Keratinocyte (primary cell): ENCODE measurements at regions not wholly inside any gene's neighbourhood (a gene's known extent, or its start where the extent isn't known, plus 50 kb on each side); places are given as distances from the start of the nearest gene placed in this dataset.

ENCODE experiments used
- DNase-seq: peaks from one replicate; pipeline ENCODE4 v3.0.0-alpha.2; 2011; ENCODE audit warnings: low read depth, missing footprints, low spot score
- FAIRE-seq: peaks from 2 replicates; lab custom pipeline; 2011; peaks lifted over from hg19 to GRCh38; lab: Jason Lieb, UNC
- H2AFZ ChIP-seq: 2 replicates; pipeline ENCODE4 v1.6.0; 2012; ENCODE audit warnings: low read length, control low read depth, inconsistent platforms; ENCODE audit not compliant: control insufficient read depth
- H3K27ac ChIP-seq: 2 replicates; pipeline ENCODE4 v1.5.1; 2011; ENCODE audit warnings: low read length; ENCODE audit not compliant: control insufficient read depth, insufficient read depth
- H3K27me3 ChIP-seq: 3 replicates; pipeline ENCODE4 v1.6.0; 2011; ENCODE audit warnings: low read length; ENCODE audit not compliant: control insufficient read depth, insufficient read depth; ENCODE audit errors: extremely low read depth
- H3K36me3 ChIP-seq, 2 experiments: 2 replicates in 1 of 2; 3 replicates in 1 of 2; pipeline ENCODE4 v1.5.1; 2011; ENCODE audit warnings: low read length in 2 of 2, mild to moderate bottlenecking in 1 of 2; ENCODE audit not compliant: control insufficient read depth in 2 of 2, insufficient read depth in 2 of 2; ENCODE audit errors: extremely low read depth in 1 of 2
- H3K4me1 ChIP-seq: 3 replicates; pipeline ENCODE4 v1.5.1; 2011; ENCODE audit warnings: low read length; ENCODE audit not compliant: control insufficient read depth, insufficient read depth; ENCODE audit errors: extremely low read depth
- H3K4me2 ChIP-seq: 3 replicates; pipeline ENCODE4 v1.6.0; 2011; ENCODE audit warnings: low read depth, low read length; ENCODE audit not compliant: control insufficient read depth, insufficient read depth; ENCODE audit errors: extremely low read depth
- H3K4me3 ChIP-seq, 3 experiments: fragments of 200-600 bp in 1 of 3; sonication (generic) in 1 of 3; 2 replicates in 2 of 3; 3 replicates in 1 of 3; pipeline ENCODE4 v1.5.1; 2011 to 2016; ENCODE audit warnings: low read length in 3 of 3, mild to moderate bottlenecking in 3 of 3, control low read depth in 2 of 3, inconsistent platforms in 1 of 3, low read depth in 1 of 3, mixed read lengths in 1 of 3, mixed run types in 1 of 3, moderate library complexity in 1 of 3; ENCODE audit not compliant: control insufficient read depth in 2 of 3, insufficient read depth in 2 of 3; ENCODE audit errors: extremely low read depth in 1 of 3
- H3K79me2 ChIP-seq: 2 replicates; pipeline ENCODE4 v1.6.0; 2012; ENCODE audit warnings: low read length; ENCODE audit not compliant: control insufficient read depth, insufficient read depth
- H3K9ac ChIP-seq: 3 replicates; pipeline ENCODE4 v1.6.0; 2011; ENCODE audit warnings: low read length; ENCODE audit not compliant: control insufficient read depth, insufficient read depth; ENCODE audit errors: extremely low read depth
- H3K9me1 ChIP-seq: 3 replicates; pipeline ENCODE4 v1.6.0; 2011; ENCODE audit warnings: low read length; ENCODE audit not compliant: control insufficient read depth, insufficient read depth; ENCODE audit errors: extremely low read depth
- H3K9me3 ChIP-seq: 2 replicates; pipeline ENCODE4 v1.5.1; 2012; ENCODE audit warnings: low read depth, low read length; ENCODE audit not compliant: control insufficient read depth
- H4K20me1 ChIP-seq: 3 replicates; pipeline ENCODE4 v1.6.0; 2011; ENCODE audit warnings: low read length; ENCODE audit not compliant: control insufficient read depth, insufficient read depth; ENCODE audit errors: extremely low read depth
- EZH2 ChIP-seq: IDR thresholded peaks from one replicate; pipeline ENCODE4 v1.6.1; 2012; ENCODE audit warnings: inconsistent platforms, mild to moderate bottlenecking, low read length, moderate library complexity
- dilution Hi-C: fragments of 300-500 bp; cut with MboI; formaldehyde crosslinking; loops from one replicate; pipeline ENCODE4 v1.7.0; 2020; ENCODE audit warnings: low sequenced_read_pairs; ENCODE audit not compliant: extremely low pct_ligation_motif_present
- TF ChIP-seq, protein P1 (sequence below), 3 experiments: IDR thresholded peaks in 1 of 3; conservative IDR thresholded peaks in 1 of 3; optimal IDR thresholded peaks in 1 of 3; 2 replicates in 2 of 3; 3 replicates in 1 of 3; pipeline versions ENCODE3 to v1.5.1; 2011; ENCODE audit warnings: low read length in 3 of 3, mild to moderate bottlenecking in 3 of 3, moderate library complexity in 2 of 3, control low read depth in 1 of 3, inconsistent platforms in 1 of 3; ENCODE audit not compliant: insufficient read depth in 2 of 3; ENCODE audit errors: extremely low read depth in 1 of 3

DNA sequence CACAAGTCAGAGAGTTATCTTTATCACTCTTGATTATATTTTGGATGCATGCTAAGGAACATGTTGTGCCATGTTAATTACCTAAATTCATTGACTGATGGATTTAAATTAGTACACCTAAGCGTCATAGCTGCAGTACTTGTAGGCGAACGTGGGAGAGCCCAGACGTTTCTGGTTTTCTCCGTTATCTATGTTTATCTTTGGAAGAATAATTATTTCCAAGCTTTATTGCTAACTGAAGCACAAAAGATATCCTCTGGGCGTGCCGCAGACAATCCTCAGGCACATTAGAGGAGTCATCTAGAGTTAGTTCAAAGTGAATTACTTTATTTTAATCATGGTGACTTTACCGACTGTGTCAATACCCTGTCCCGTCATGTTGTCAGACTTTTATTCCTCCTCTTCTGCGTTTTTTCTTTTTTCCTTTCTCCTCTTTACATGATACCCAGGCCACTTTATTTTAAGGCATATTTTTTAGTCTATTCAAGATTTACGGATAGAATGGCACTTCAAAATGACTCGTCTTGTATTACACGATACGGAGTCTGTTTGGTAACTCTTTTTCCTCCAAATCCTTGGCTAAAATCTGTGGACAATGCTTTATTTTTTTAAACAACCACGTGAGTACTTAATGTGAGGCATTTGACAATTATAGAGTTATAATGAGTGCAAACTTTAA, 632.0 kb upstream of the TENM3 start:
- TF ChIP-seq, protein P1, sequence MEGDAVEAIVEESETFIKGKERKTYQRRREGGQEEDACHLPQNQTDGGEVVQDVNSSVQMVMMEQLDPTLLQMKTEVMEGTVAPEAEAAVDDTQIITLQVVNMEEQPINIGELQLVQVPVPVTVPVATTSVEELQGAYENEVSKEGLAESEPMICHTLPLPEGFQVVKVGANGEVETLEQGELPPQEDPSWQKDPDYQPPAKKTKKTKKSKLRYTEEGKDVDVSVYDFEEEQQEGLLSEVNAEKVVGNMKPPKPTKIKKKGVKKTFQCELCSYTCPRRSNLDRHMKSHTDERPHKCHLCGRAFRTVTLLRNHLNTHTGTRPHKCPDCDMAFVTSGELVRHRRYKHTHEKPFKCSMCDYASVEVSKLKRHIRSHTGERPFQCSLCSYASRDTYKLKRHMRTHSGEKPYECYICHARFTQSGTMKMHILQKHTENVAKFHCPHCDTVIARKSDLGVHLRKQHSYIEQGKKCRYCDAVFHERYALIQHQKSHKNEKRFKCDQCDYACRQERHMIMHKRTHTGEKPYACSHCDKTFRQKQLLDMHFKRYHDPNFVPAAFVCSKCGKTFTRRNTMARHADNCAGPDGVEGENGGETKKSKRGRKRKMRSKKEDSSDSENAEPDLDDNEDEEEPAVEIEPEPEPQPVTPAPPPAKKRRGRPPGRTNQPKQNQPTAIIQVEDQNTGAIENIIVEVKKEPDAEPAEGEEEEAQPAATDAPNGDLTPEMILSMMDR (optimal IDR thresholded peaks at IDR 0.05 in 1 of 3, IDR thresholded peaks at IDR 0.05 in 1 of 3, conservative IDR thresholded peaks at IDR 0.05 in 1 of 3; ENCODE audit: extremely low read depth in 1 of 3, insufficient read depth in 2 of 3, low read length in 3 of 3) = no peak
- TF ChIP-seq EZH2 = no peak
- no peaks in the 10 kb centered on the region for H3K36me3 ChIP-seq
- no peak overlapping the region for H3K9ac ChIP-seq
- DNase-seq = no peak
- H3K9me3 ChIP-seq = no peaks in the 10 kb centered on the region
- H3K79me2 ChIP-seq = no peaks in the 10 kb centered on the region
- H3K27ac ChIP-seq = no peak overlapping the region
- FAIRE-seq = no peak
- H3K4me1 ChIP-seq = no peaks in the 10 kb centered on the region
- no peaks in the 10 kb centered on the region for H4K20me1 ChIP-seq
- no peak overlapping the region for H3K4me2 ChIP-seq
- no peaks in the 10 kb centered on the region for H3K9me1 ChIP-seq
- H3K27me3 ChIP-seq = no peaks in the 10 kb centered on the region
- H2AFZ ChIP-seq = no peak overlapping the region
- dilution Hi-C loops = no loop called here
- no peak overlapping the region for H3K4me3 ChIP-seq

DNA sequence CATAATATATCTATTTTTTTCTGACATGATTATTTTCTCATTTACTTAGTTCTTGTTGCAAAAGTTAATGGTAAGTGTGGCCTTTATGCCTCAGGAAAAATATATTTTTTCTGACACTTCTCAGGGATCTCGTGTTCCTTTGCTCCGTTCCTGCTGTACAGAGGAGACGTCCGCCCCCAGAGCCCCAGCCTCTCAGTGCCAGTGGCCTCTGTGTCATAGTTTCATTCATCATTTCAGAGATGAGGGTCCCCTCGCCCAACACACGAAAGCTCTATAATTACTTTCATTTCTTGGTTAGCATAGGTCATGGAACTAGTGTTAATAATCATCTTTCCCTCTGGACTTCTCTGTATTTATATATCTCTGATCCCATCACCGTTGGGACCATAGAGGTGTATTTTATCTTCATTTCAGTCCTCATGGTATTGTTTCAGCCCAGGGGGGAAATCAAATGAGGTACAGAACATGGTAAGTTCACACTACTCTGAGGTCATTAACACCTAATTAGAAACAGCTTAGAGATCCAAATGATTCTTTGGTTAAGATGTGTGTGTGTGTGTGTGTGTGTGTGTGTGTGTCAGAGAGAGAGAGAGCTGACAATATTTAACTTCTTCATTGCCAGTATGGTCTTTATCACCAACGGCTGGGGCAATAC, 631.1 kb upstream of the TENM3 start:
- no peak for FAIRE-seq
- no peaks in the 10 kb centered on the region for H3K36me3 ChIP-seq
- TF ChIP-seq EZH2 = no peak
- TF ChIP-seq, protein P1 (optimal IDR thresholded peaks at IDR 0.05 in 1 of 3, IDR thresholded peaks at IDR 0.05 in 1 of 3, conservative IDR thresholded peaks at IDR 0.05 in 1 of 3; ENCODE audit: extremely low read depth in 1 of 3, insufficient read depth in 2 of 3, low read length in 3 of 3) = no peak

More for the DNA sequence above, 631.1 kb upstream of the TENM3 start:
- no peaks in the 10 kb centered on the region for H3K4me1 ChIP-seq
- H3K79me2 ChIP-seq = no peaks in the 10 kb centered on the region
- H3K27ac ChIP-seq = no peak overlapping the region
- dilution Hi-C loops = no loop called here
- H3K9ac ChIP-seq = no peak overlapping the region
- no peaks in the 10 kb centered on the region for H3K9me3 ChIP-seq
- H2AFZ ChIP-seq = no peak overlapping the region
- H3K4me3 ChIP-seq = no peak overlapping the region
- H3K4me2 ChIP-seq = no peak overlapping the region
- H3K9me1 ChIP-seq = no peaks in the 10 kb centered on the region
- no peak for DNase-seq
- no peaks in the 10 kb centered on the region for H4K20me1 ChIP-seq
- no peaks in the 10 kb centered on the region for H3K27me3 ChIP-seq
